ENCODE measurements at regions not wholly inside any gene's neighbourhood (a gene's known extent, or its start where the extent isn't known, plus 50 kb on each side); places are given as distances from the start of the nearest gene placed in this dataset.
"Not testable (repeated sequence)": the region's sequence is repeated elsewhere in the genome, so short reads cannot be mapped to it uniquely, and the experiment has no call there.

DNA sequence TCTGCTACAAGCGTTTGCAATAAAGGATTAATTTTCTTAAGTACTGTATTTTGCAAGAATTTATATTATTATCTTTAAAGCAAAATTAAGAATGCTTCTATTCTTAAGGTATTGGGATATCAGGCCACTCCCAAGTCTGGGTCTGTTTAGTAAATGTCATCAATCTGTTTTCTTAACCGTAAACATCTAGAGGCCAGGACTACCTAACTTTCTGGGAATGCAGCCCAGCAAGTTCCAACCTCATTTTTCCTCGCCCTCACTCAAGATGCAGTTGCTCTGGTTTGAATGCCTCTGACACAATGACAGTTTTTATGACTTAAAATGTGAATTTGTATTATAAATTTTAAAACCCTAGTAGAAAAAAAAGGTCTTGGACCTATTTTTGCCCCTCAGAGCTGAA lies 143.5 kb downstream of the INHBA start (continued):
- TF ChIP-seq, protein P1, sequence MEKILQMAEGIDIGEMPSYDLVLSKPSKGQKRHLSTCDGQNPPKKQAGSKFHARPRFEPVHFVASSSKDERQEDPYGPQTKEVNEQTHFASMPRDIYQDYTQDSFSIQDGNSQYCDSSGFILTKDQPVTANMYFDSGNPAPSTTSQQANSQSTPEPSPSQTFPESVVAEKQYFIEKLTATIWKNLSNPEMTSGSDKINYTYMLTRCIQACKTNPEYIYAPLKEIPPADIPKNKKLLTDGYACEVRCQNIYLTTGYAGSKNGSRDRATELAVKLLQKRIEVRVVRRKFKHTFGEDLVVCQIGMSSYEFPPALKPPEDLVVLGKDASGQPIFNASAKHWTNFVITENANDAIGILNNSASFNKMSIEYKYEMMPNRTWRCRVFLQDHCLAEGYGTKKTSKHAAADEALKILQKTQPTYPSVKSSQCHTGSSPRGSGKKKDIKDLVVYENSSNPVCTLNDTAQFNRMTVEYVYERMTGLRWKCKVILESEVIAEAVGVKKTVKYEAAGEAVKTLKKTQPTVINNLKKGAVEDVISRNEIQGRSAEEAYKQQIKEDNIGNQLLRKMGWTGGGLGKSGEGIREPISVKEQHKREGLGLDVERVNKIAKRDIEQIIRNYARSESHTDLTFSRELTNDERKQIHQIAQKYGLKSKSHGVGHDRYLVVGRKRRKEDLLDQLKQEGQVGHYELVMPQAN (conservative IDR thresholded peaks at IDR 0.05) = no peak
- TF ChIP-seq BCL11A (IDR thresholded peaks at IDR 0.05; ENCODE audit: low read depth, low read length) (no peak), SUPT20H (IDR thresholded peaks at IDR 0.05; ENCODE audit: borderline replicate concordance, control insufficient read depth, low read depth, low read length) (no peak)

DNA sequence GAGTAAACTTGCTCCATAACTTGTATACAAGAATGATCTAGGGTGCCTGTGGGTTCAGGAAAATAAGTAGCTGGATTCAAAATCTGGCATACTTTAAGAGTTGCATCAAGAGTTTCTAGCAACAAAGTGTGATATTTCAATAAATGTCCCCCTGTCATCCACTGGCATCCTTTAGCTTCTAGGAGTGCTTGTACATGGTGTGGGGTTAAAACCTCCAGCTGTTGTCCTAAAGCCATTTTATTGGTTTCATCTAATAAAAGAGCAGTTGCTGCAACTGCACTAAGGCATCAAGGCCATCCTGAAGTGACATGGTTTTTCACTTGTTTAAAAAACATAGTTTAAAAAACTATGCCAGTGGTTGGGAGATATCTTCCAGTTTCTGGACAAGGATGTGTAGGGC lies 148.4 kb downstream of the INHBA start:
- H3K4me1 ChIP-seq (ENCODE audit: control insufficient read depth, insufficient read depth, low read length) = no peaks in the 10 kb centered on the region
- no peak overlapping the region for H3K4me3 ChIP-seq
- intact Hi-C loops (cut with micrococcal nuclease; ENCODE audit: unreplicated experiment) = no loop called here
- no peak overlapping the region for H3K27ac ChIP-seq (ENCODE audit: control insufficient read depth, insufficient read depth)
- no peak for DNase-seq (ENCODE audit: low read depth, low spot score)
- ATAC-seq = no peak
- no peak overlapping the region for H2AFZ ChIP-seq (ENCODE audit: control insufficient read depth, low read depth, low read length)
- POLR2A ChIA-PET = no interaction called here
- no peak for TF ChIP-seq ZZZ3 (IDR thresholded peaks at IDR 0.05; ENCODE audit: control insufficient read depth, insufficient read length, low read depth)
- no peak for TF ChIP-seq TBL1XR1 (IDR thresholded peaks at IDR 0.05; ENCODE audit: low read depth, low read length)
- H3K36me3 ChIP-seq (ENCODE audit: control insufficient read depth in 2 of 2, insufficient read depth in 2 of 2, low read length in 1 of 2) = no peaks in the 10 kb centered on the region
- H4K20me1 ChIP-seq (ENCODE audit: control insufficient read depth, insufficient read depth) = no peaks in the 10 kb centered on the region
- RAD21 ChIA-PET (ENCODE audit: unreplicated experiment) = no interaction called here
- no peak for FAIRE-seq
- no peak overlapping the region for H3K9ac ChIP-seq (ENCODE audit: control insufficient read depth, insufficient read depth, low read length)
- SMC1A ChIA-PET (ENCODE audit: uncharacterized antibody, unreplicated experiment) = interaction anchor here (0.6 kb wide), 1 partner anchor 58 kb away, joined by 3 read pairs; no protein-coding TSS in a partner anchor
- H3K9me3 ChIP-seq (replicated peaks; ENCODE audit: control insufficient read depth, insufficient read depth, low read length) = no peaks in the 10 kb centered on the region
- no TSS peak for BruUV-seq (replicated peaks)
- no peaks in the 10 kb centered on the region for H3K27me3 ChIP-seq (replicated peaks in 1 of 2; ENCODE audit: control insufficient read depth in 2 of 2, insufficient read depth in 2 of 2, low read length in 1 of 2)
- CTCF ChIA-PET = interaction anchor here (0.7 kb wide), 1 partner anchor 15 kb away, joined by 4 read pairs; no protein-coding TSS in a partner anchor
- no peak overlapping the region for H3K4me2 ChIP-seq (ENCODE audit: control insufficient read depth, insufficient read depth)
- no peaks in the 10 kb centered on the region for H3K79me2 ChIP-seq (ENCODE audit: control insufficient read depth, insufficient read depth, low read length)
- in situ Hi-C loops (cut with MboI) = no loop called here

DNA sequence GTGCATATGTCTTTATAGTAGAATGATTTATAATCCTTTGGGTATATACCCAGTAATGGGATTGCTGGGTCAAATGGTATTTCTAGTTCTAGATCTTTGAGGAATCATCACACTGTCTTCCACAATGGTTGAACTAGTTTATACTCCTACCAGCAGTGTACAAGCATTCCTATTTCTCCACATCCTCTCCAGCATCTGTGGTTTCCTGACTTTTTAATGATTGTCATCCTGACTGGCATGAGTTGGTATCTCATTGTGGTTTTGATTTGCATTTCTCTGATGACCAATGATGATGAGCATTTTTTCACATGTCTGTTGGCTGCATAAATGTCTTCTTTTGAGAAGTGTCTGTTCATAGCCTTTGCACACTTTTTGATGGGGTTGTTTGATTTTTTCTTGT lies 152.8 kb downstream of the INHBA start:
- ATAC-seq; DNase-seq (ENCODE audit: low read depth, low spot score); H3K79me2 ChIP-seq (ENCODE audit: control insufficient read depth, insufficient read depth, low read length); H4K20me1 ChIP-seq (ENCODE audit: control insufficient read depth, insufficient read depth); H3K9me3 ChIP-seq (replicated peaks; ENCODE audit: control insufficient read depth, insufficient read depth, low read length); FAIRE-seq; CTCF ChIA-PET; POLR2A ChIA-PET; H3K4me2 ChIP-seq (ENCODE audit: control insufficient read depth, insufficient read depth); intact Hi-C loops (cut with micrococcal nuclease; ENCODE audit: unreplicated experiment); in situ Hi-C loops (cut with MboI); H3K4me1 ChIP-seq (ENCODE audit: control insufficient read depth, insufficient read depth, low read length); RAD21 ChIA-PET (ENCODE audit: unreplicated experiment); BruUV-seq (replicated peaks); H3K27me3 ChIP-seq (replicated peaks in 1 of 2; ENCODE audit: control insufficient read depth in 2 of 2, insufficient read depth in 2 of 2, low read length in 1 of 2); H3K27ac ChIP-seq (ENCODE audit: control insufficient read depth, insufficient read depth); H3K36me3 ChIP-seq (ENCODE audit: control insufficient read depth in 2 of 2, insufficient read depth in 2 of 2, low read length in 1 of 2); H2AFZ ChIP-seq (ENCODE audit: control insufficient read depth, low read depth, low read length); H3K4me3 ChIP-seq; SMC1A ChIA-PET (ENCODE audit: uncharacterized antibody, unreplicated experiment); H3K9ac ChIP-seq (ENCODE audit: control insufficient read depth, insufficient read depth, low read length): not testable (repeated sequence)

Data from GM12878 (cell line).